ENCODE measurements at regions not wholly inside any gene's neighbourhood (a gene's known extent, or its start where the extent isn't known, plus 50 kb on each side); places are given as distances from the start of the nearest gene placed in this dataset.

- TF ChIP-seq MAX (IDR thresholded peaks at IDR 0.05) (no peak), RAD21 (IDR thresholded peaks at IDR 0.05; ENCODE audit: low read depth) (no peak), EGR1 (IDR thresholded peaks at IDR 0.05) (no peak), TCF12 (IDR thresholded peaks at IDR 0.05; ENCODE audit: low read depth) (no peak), REST (IDR thresholded peaks at IDR 0.05; ENCODE audit: low read depth) (no peak), YY1 (IDR thresholded peaks at IDR 0.05; ENCODE audit: low read depth) (no peak), NFIC (IDR thresholded peaks at IDR 0.05) (no peak), EP300 (IDR thresholded peaks at IDR 0.05; ENCODE audit: borderline replicate concordance) (no peak), ZBTB7A (IDR thresholded peaks at IDR 0.05; ENCODE audit: low read depth) (no peak), CREB1 (IDR thresholded peaks at IDR 0.05; ENCODE audit: low read depth) (no peak), TEAD4 (IDR thresholded peaks at IDR 0.05) (no peak), FOXM1 (IDR thresholded peaks at IDR 0.05; ENCODE audit: borderline replicate concordance, low read depth) (no peak), USF1 (IDR thresholded peaks at IDR 0.05) (no peak), TAF1 (IDR thresholded peaks at IDR 0.05; ENCODE audit: low read depth) (no peak), CEBPB (IDR thresholded peaks at IDR 0.05) (no peak)
These were observed 220.7 kb upstream of the SEMA6D start for GRCh38 chr15:47496343-47497185.

DNA sequence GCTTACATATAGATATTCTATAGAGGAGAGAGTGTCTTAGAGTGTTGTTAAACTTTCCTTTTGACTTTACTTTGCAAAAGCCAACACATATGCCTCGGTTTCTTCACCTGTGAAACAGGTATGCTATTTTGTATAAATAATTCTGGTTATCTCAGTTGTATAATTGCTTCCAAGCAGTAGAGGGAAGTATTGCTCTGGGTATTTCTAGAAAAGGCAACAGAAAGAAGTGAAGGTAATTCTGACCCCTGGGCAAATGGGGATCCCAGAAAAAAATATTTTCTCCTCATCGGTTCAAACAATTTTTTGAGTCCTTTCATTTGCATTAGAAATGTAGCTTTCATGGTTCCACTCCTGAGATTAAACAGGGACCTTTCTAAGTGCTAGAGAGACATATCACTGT, 216.5 kb upstream of the SEMA6D start:
- TF ChIP-seq FOXM1 (IDR thresholded peaks at IDR 0.05; ENCODE audit: borderline replicate concordance, low read depth), result no peak
- no peak for TF ChIP-seq EP300 (IDR thresholded peaks at IDR 0.05; ENCODE audit: borderline replicate concordance)
- no peak for TF ChIP-seq TEAD4 (IDR thresholded peaks at IDR 0.05)
- TF ChIP-seq NFIC (IDR thresholded peaks at IDR 0.05), result no peak
- TF ChIP-seq RAD21 (IDR thresholded peaks at IDR 0.05; ENCODE audit: low read depth), result no peak
- TF ChIP-seq EGR1 (IDR thresholded peaks at IDR 0.05), result no peak
- no peak for TF ChIP-seq TCF12 (IDR thresholded peaks at IDR 0.05; ENCODE audit: low read depth)
- TF ChIP-seq REST (IDR thresholded peaks at IDR 0.05; ENCODE audit: low read depth), result no peak
- TF ChIP-seq ZBTB7A (IDR thresholded peaks at IDR 0.05; ENCODE audit: low read depth), result no peak
- TF ChIP-seq CEBPB (IDR thresholded peaks at IDR 0.05), result no peak
- no peak for TF ChIP-seq TAF1 (IDR thresholded peaks at IDR 0.05; ENCODE audit: low read depth)
- TF ChIP-seq MAX (IDR thresholded peaks at IDR 0.05), result no peak
- no peak for TF ChIP-seq USF1 (IDR thresholded peaks at IDR 0.05)
- no peak for TF ChIP-seq CREB1 (IDR thresholded peaks at IDR 0.05; ENCODE audit: low read depth)
- no peak for TF ChIP-seq YY1 (IDR thresholded peaks at IDR 0.05; ENCODE audit: low read depth)

DNA sequence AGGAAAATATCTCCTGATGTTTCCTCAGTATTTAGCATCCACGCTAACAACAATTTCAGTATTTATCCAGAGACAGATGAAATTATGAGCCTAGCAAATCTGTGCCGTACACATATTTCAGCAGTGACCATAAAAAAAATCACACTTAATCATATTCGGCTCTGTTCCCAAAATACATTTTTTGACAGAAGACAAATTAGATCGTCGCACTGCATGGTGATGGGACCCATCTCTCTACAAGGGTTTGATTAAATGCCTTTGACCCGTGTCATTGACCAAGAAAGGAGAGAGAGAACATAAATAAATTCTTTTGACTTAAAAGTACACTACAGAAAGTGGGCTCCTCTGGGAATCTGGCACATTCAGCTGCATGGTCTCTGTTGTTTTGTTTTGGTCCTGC, 215.3 kb upstream of the SEMA6D start:
- TF ChIP-seq EP300 (IDR thresholded peaks at IDR 0.05; ENCODE audit: borderline replicate concordance), result no peak
- no peak for TF ChIP-seq NFIC (IDR thresholded peaks at IDR 0.05)

DNA sequence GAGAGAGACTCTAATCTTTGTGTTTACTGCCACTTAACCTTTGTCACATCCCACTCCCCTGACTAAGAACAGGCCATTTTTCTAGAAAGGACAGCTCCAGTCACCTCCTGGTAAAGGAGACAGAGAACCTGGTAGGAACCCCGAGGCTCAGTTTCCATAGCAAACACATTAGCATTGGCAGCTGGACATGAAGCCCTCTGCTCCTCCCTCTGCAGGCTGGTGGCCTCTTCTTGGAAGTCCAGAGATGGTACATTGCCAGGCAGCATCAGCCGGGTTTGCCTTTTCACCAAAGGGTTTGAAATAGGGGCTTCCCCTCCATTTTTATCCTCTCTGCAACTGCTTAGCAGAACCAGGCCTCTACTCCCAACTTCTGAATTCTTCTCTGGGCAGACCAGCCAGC, 213.4 kb upstream of the SEMA6D start:
- no peak for TF ChIP-seq FOXM1 (IDR thresholded peaks at IDR 0.05; ENCODE audit: borderline replicate concordance, low read depth)

GRCh38 chr15:47504624-47505256, 212.6 kb upstream of the SEMA6D start:
- no peak for TF ChIP-seq FOXM1 (IDR thresholded peaks at IDR 0.05; ENCODE audit: borderline replicate concordance, low read depth)
- no peak for TF ChIP-seq ZBTB7A (IDR thresholded peaks at IDR 0.05; ENCODE audit: low read depth)
- no peak for TF ChIP-seq RAD21 (IDR thresholded peaks at IDR 0.05; ENCODE audit: low read depth)
- TF ChIP-seq MAX (IDR thresholded peaks at IDR 0.05), result no peak
- TF ChIP-seq EGR1 (IDR thresholded peaks at IDR 0.05), result no peak
- no peak for TF ChIP-seq TCF12 (IDR thresholded peaks at IDR 0.05; ENCODE audit: low read depth)
- TF ChIP-seq TEAD4 (IDR thresholded peaks at IDR 0.05), result no peak
- TF ChIP-seq REST (IDR thresholded peaks at IDR 0.05; ENCODE audit: low read depth), result no peak
- TF ChIP-seq EP300 (IDR thresholded peaks at IDR 0.05; ENCODE audit: borderline replicate concordance), result no peak
- TF ChIP-seq CREB1 (IDR thresholded peaks at IDR 0.05; ENCODE audit: low read depth), result no peak
- TF ChIP-seq TAF1 (IDR thresholded peaks at IDR 0.05; ENCODE audit: low read depth), result no peak
- no peak for TF ChIP-seq CEBPB (IDR thresholded peaks at IDR 0.05)
- no peak for TF ChIP-seq USF1 (IDR thresholded peaks at IDR 0.05)
- no peak for TF ChIP-seq YY1 (IDR thresholded peaks at IDR 0.05; ENCODE audit: low read depth)
- TF ChIP-seq NFIC (IDR thresholded peaks at IDR 0.05), result no peak
